ENCODE measurements at regions not wholly inside any gene's neighbourhood (a gene's known extent, or its start where the extent isn't known, plus 50 kb on each side); places are given as distances from the start of the nearest gene placed in this dataset.

DNA sequence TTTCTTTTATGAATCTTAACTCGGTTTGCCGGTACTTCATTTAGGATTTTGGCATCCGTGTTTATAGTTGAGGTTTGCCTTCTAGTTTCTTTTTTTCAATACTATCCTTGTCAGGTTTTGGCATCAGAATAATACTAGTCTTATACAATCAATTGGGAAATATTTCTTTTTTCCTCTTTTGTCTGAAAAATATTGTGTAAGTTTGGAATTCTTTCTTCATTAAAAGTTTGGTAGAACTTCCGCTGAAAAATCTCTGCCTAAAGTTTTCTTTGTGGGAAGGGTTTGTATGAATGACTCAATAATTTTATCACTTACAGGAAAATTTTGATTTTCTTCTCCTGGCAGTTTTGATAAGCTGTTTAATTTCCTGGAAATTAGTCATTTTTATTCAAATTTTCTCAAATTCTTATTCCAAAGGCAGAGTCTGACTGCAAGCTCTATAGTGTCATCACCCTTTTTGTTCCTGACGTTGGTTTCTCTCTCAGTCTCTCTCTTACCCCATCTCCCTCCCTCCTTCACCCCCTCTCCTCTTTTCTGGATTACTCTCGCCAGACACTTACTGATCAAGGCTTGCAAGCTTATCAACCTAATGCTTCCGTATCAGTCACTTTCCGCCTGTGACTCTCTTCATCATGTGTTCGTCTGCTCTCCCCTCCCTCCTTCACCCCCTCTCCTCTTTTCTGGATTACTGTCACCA lies 555.7 kb downstream of the TBC1D22A start:
- Mint-ChIP-seq H3K36me3 (ENCODE audit: low read depth) (no peaks in the 10 kb centered on the region), H3K4me1 (no peaks in the 10 kb centered on the region), H3K4me3 (no peak overlapping the region), H3K9me3 (peaks cover 33% of the 10 kb centered on the region), H3K27ac (no peak overlapping the region), H3K27me3 (ENCODE audit: low read depth) (peaks cover 18% of the 10 kb centered on the region)
- TF ChIP-seq, protein P1, sequence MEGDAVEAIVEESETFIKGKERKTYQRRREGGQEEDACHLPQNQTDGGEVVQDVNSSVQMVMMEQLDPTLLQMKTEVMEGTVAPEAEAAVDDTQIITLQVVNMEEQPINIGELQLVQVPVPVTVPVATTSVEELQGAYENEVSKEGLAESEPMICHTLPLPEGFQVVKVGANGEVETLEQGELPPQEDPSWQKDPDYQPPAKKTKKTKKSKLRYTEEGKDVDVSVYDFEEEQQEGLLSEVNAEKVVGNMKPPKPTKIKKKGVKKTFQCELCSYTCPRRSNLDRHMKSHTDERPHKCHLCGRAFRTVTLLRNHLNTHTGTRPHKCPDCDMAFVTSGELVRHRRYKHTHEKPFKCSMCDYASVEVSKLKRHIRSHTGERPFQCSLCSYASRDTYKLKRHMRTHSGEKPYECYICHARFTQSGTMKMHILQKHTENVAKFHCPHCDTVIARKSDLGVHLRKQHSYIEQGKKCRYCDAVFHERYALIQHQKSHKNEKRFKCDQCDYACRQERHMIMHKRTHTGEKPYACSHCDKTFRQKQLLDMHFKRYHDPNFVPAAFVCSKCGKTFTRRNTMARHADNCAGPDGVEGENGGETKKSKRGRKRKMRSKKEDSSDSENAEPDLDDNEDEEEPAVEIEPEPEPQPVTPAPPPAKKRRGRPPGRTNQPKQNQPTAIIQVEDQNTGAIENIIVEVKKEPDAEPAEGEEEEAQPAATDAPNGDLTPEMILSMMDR (IDR thresholded peaks at IDR 0.05; ENCODE audit: unreplicated experiment in 3 of 3): no peak

DNA sequence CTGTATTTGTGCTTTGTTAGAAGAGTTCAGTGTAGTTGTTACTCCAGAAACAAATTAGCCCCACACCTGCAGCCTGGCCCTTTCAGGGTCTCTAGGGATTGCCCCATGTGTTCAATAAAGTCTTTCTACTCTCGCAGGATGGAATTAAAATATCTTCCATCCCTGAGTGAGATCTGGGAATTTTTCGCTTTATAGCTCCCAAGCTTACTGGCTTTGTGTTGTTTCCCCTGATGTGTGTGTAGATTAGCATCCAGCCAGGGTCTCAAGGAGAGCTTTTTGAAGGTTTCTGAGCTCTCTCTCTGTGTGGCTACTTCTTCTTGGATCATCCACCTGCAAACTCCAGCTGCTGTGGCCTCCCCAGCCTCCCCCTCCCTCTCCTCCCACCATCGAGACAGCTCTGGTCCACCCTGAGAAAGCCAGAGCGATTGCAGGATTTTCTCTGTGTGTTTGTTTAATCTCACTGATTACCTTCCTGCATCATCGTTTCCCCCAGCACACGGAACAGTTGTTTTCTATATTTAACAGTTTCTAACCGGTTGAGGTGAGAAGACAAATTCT lies 553.5 kb downstream of the TBC1D22A start:
- Mint-ChIP-seq H3K36me3 (ENCODE audit: low read depth) (no peaks in the 10 kb centered on the region), H3K4me1 (no peaks in the 10 kb centered on the region), H3K27me3 (ENCODE audit: low read depth) (peaks cover 16% of the 10 kb centered on the region), H3K4me3 (no peak overlapping the region), H3K9me3 (peaks cover 35% of the 10 kb centered on the region), H3K27ac (no peak overlapping the region)
- TF ChIP-seq, protein P1 (IDR thresholded peaks at IDR 0.05; ENCODE audit: unreplicated experiment in 3 of 3): no peak

DNA sequence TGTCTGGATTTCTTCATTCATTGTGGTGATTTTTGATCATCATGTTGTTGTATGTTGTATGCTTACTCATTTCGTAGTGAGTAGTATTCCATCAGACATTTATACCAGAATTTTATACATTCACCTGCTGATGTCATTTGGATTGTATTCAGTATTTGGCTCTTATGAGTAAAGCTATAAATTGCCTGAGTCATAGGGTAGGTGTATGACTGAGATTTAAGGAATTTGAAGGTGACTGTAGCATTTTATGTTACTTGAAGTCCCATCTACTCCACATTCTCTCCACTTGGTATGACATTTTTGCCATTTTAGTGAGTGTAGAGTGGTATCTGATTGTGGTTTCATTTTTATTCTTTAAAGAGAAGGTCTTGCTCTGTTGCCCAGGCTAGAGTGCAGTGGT lies 548.2 kb downstream of the TBC1D22A start:
- Mint-ChIP-seq H3K27me3 (ENCODE audit: low read depth) (peaks cover 13% of the 10 kb centered on the region), H3K27ac (no peak overlapping the region), H3K4me1 (peaks cover 18% of the 10 kb centered on the region), H3K36me3 (ENCODE audit: low read depth) (no peaks in the 10 kb centered on the region), H3K4me3 (no peak overlapping the region), H3K9me3 (peaks cover 33% of the 10 kb centered on the region)
- TF ChIP-seq, protein P1 (IDR thresholded peaks at IDR 0.05; ENCODE audit: unreplicated experiment in 3 of 3): no peak

DNA sequence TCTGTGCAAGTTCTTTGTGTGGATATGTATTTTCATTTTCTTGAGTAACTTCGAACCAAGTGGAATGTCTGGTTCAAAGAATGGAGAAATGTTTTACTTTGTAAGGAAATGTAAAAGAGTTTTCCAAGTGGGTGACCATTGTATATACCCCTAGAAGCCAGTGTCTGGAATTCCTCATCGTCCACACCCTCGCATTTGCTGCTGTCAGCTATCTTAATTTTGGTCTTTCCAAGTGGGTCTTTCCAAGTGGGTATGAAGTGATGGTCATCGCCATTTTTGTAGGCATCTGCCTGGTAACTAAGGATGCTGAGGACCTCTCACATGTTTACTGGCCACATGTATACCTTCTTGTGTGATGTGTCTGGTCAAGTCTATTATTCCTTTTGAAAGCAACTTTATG lies 547.5 kb downstream of the TBC1D22A start:
- Mint-ChIP-seq H3K9me3 (peaks cover 30% of the 10 kb centered on the region), H3K4me1 (peaks cover 18% of the 10 kb centered on the region), H3K27ac (no peak overlapping the region), H3K27me3 (ENCODE audit: low read depth) (peaks cover 10% of the 10 kb centered on the region), H3K36me3 (ENCODE audit: low read depth) (no peaks in the 10 kb centered on the region), H3K4me3 (no peak overlapping the region)
- TF ChIP-seq, protein P1 (IDR thresholded peaks at IDR 0.05; ENCODE audit: unreplicated experiment in 3 of 3): no peak

DNA sequence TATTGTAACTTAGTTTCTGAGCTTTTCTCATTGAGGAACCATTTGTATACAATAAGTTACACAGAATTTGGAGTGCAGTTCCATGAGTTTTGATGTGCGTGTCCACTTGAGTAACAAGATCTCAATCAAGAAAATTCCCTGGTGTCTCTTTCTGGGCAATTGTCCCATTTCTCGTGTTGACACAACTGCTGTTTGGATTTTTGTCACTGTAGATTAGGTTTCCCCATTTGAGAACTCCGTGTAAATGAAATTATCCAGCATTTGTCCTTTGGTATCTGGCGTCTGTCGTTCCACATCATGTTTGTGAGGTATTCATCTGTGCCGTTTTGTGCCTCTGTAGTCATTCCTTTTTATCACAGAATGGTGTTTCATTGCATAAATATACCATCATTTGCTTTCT lies 547.0 kb downstream of the TBC1D22A start:
- peaks cover 6% of the 10 kb centered on the region for H3K27me3 Mint-ChIP-seq (ENCODE audit: low read depth)
- peaks cover 25% of the 10 kb centered on the region for H3K9me3 Mint-ChIP-seq
- TF ChIP-seq, protein P1 (IDR thresholded peaks at IDR 0.05; ENCODE audit: unreplicated experiment in 3 of 3): no peak
- H3K4me1 Mint-ChIP-seq: peaks cover 18% of the 10 kb centered on the region
- H3K27ac Mint-ChIP-seq: no peak overlapping the region
- no peaks in the 10 kb centered on the region for H3K36me3 Mint-ChIP-seq (ENCODE audit: low read depth)
- H3K4me3 Mint-ChIP-seq: no peak overlapping the region

DNA sequence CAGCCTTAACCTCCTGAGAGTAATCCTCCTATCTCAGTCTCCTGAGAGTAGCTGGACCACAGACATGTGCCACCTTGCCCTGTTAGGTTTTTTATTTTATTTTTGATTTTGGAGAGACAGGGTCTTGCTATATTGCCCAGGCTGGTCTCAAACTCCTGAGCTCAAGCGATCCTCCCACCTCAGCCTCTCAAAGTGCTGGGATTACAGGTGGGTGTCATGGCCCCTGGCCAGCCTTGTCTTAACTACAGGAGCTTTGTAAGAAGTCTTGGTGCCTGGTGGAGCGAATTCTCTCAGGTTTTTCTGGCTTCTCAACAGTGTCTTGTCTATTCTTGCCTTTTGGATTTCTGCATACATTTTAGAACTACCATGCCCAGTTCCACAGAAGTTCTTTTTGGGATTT lies 546.4 kb downstream of the TBC1D22A start:
- Mint-ChIP-seq H3K27me3 (ENCODE audit: low read depth) (peaks cover 6% of the 10 kb centered on the region), H3K27ac (no peak overlapping the region), H3K4me1 (peaks cover 18% of the 10 kb centered on the region), H3K9me3 (peaks cover 21% of the 10 kb centered on the region), H3K4me3 (no peak overlapping the region), H3K36me3 (ENCODE audit: low read depth) (no peaks in the 10 kb centered on the region)
- TF ChIP-seq, protein P1 (IDR thresholded peaks at IDR 0.05; ENCODE audit: unreplicated experiment in 3 of 3): no peak

All from nephron (organoid).